ENCODE measurements at regions not wholly inside any gene's neighbourhood (a gene's known extent, or its start where the extent isn't known, plus 50 kb on each side); places are given as distances from the start of the nearest gene placed in this dataset.

DNA sequence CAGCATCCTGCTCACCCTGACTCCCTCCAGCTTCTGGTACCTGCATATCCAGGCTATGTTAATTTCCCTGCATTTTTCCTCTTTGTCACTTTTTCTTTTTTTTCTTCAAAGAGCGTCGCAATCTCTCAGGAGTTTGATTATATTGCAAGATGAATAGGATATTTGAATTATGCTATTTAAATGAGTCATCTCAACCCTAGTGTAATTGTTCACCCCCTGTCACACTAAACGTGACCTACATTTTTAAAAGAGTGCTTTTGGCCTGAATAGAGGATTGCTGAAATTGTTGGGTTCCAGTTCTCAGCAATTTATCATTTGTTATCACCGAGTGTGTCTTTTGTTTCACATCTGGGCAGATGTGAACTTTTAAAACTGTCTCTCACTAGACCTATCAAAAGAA is 294.7 kb downstream of the SOX2 start:
- Histone ChIP-seq H3K27me3 (no peaks in the 10 kb centered on the region), H3K4me3 (no peak overlapping the region), H3K9me3 (no peaks in the 10 kb centered on the region), H3K27ac (no peak overlapping the region), H3K4me1 (no peaks in the 10 kb centered on the region), H3K36me3 (replicated peaks in 1 of 2; ENCODE audit: insufficient read depth in 1 of 2, low read depth in 2 of 2) (no peaks in the 10 kb centered on the region)
- TF ChIP-seq POLR2A (IDR thresholded peaks at IDR 0.05) = no peak
- TF ChIP-seq, protein P1, sequence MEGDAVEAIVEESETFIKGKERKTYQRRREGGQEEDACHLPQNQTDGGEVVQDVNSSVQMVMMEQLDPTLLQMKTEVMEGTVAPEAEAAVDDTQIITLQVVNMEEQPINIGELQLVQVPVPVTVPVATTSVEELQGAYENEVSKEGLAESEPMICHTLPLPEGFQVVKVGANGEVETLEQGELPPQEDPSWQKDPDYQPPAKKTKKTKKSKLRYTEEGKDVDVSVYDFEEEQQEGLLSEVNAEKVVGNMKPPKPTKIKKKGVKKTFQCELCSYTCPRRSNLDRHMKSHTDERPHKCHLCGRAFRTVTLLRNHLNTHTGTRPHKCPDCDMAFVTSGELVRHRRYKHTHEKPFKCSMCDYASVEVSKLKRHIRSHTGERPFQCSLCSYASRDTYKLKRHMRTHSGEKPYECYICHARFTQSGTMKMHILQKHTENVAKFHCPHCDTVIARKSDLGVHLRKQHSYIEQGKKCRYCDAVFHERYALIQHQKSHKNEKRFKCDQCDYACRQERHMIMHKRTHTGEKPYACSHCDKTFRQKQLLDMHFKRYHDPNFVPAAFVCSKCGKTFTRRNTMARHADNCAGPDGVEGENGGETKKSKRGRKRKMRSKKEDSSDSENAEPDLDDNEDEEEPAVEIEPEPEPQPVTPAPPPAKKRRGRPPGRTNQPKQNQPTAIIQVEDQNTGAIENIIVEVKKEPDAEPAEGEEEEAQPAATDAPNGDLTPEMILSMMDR (IDR thresholded peaks at IDR 0.05) = no peak
- intact Hi-C loops (cut with DNase I) = no loop called here
- 40 to 46% methylated on average over 4 of the region's 4 CpGs for WGBS, 2 donors
- ATAC-seq (no peak), DNase-seq (no peak)

DNA sequence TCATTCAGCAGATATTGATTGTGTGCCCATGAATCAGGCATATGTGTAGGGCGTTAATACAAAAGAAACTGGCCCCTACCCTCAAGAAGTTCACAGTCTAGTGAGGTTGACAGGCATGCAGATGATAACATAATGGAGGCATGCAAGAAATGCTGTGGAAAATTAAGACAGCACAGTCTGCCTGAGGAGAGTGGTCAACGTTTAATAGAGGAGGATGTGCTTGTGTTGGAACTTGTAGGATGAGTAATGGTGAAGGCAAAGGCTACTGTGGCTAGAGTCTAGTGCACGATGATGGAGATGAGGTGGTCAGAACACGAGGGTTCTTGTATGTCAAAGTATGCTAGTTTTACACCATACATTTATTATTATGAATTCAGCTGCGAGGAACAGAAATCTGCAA is 295.7 kb downstream of the SOX2 start:
- no peaks in the 10 kb centered on the region for H3K4me1 ChIP-seq
- intact Hi-C loops (cut with DNase I) = no loop called here
- no peaks in the 10 kb centered on the region for H3K27me3 ChIP-seq
- H3K9me3 ChIP-seq = no peaks in the 10 kb centered on the region
- no peak overlapping the region for H3K27ac ChIP-seq
- ATAC-seq = no peak
- H3K36me3 ChIP-seq (replicated peaks in 1 of 2; ENCODE audit: insufficient read depth in 1 of 2, low read depth in 2 of 2) = no peaks in the 10 kb centered on the region
- WGBS, 2 donors = 63 to 67% methylated on average over 5 of the region's 5 CpGs
- no peak for TF ChIP-seq POLR2A (IDR thresholded peaks at IDR 0.05)
- TF ChIP-seq, protein P1 (IDR thresholded peaks at IDR 0.05) = no peak
- no peak overlapping the region for H3K4me3 ChIP-seq
- no peak for DNase-seq

DNA sequence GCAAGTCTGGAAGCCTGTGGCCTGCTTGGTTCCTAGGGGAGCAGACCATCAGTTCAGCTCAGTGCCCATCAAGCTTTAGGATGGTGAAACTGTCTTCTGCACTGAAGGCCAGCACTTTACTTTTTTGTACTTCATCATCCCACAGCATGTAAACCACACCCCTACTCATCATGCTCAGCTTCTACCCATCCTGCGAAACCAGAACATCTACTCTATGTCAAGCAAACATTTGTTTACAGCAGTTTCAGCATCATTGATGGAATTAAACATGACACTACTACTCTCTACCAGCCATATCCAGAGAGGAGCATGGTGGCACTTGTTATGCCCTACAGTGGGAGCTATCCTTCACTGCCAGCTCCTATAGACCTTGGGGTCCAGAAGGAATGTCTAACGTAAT is 306.6 kb downstream of the SOX2 start:
- ATAC-seq (no peak), DNase-seq (no peak)
- H3K36me3 ChIP-seq (replicated peaks in 1 of 2; ENCODE audit: insufficient read depth in 1 of 2, low read depth in 2 of 2) = no peaks in the 10 kb centered on the region
- TF ChIP-seq, protein P1 (IDR thresholded peaks at IDR 0.05) = no peak
- H3K4me1 ChIP-seq = no peaks in the 10 kb centered on the region
- H3K27me3 ChIP-seq = no peaks in the 10 kb centered on the region
- intact Hi-C loops (cut with DNase I) = no loop called here
- WGBS, 2 donors = 69 to 81% methylated on average over 2 of the region's 2 CpGs
- H3K9me3 ChIP-seq = no peaks in the 10 kb centered on the region
- H3K27ac ChIP-seq = no peak overlapping the region
- H3K4me3 ChIP-seq = no peak overlapping the region

DNA sequence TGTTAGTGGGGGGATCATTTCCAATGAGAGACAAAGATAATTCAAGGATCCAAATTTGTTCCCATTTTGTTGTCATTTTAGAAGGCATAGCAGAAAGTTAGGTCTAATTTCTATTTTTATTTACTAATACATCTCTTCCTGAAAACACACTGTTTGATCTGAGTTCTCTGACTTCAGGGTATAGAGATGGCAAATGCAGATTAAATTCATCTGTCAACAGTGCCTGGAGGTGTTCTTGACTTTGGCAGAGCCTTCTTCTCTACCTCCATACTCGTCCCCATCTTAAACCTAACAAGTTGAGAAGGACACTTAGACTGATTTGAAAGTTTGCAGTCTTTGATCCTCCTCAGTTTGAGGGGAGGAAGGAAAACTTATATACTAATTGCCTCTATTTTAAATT is 308.2 kb downstream of the SOX2 start:
- H3K4me1 ChIP-seq = no peaks in the 10 kb centered on the region
- TF ChIP-seq POLR2A (IDR thresholded peaks at IDR 0.05) = no peak
- TF ChIP-seq, protein P1 (IDR thresholded peaks at IDR 0.05) = no peak
- WGBS, 2 donors = 29 to 48% methylated on average over 1 of the region's 1 CpG
- no peak overlapping the region for H3K4me3 ChIP-seq
- intact Hi-C loops (cut with DNase I) = no loop called here
- DNase-seq (no peak), ATAC-seq (no peak)
- no peaks in the 10 kb centered on the region for H3K36me3 ChIP-seq (replicated peaks in 1 of 2; ENCODE audit: insufficient read depth in 1 of 2, low read depth in 2 of 2)
- no peaks in the 10 kb centered on the region for H3K9me3 ChIP-seq
- no peaks in the 10 kb centered on the region for H3K27me3 ChIP-seq
- no peak overlapping the region for H3K27ac ChIP-seq

DNA sequence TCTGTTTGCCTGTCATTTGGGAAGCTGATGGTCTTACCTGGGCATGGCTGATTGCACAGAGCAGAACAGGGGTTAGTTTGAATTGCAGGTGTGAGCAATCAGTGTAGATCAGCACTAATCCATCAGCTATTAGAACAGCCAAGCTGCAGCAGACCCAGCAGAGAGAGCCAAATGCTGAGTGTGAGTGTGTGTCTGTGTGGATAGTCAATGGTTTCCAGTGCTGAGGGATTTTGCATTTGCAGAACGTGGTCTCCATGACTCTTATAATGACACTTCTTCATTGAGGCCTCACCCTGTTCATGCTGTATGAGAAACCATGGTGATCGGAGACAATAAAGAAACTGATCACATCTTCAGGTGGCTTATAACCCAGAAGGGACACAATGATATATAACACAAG is 312.1 kb downstream of the SOX2 start:
- intact Hi-C loops (cut with DNase I) = no loop called here
- H3K4me3 ChIP-seq = no peak overlapping the region
- H3K27me3 ChIP-seq = no peaks in the 10 kb centered on the region
- 57 to 60% methylated on average over 2 of the region's 2 CpGs for WGBS, 2 donors
- no peak for TF ChIP-seq POLR2A (IDR thresholded peaks at IDR 0.05)
- TF ChIP-seq, protein P1 (IDR thresholded peaks at IDR 0.05) = no peak
- DNase-seq = no peak
- no peak for ATAC-seq
- no peak overlapping the region for H3K27ac ChIP-seq
- no peaks in the 10 kb centered on the region for H3K9me3 ChIP-seq
- no peaks in the 10 kb centered on the region for H3K36me3 ChIP-seq (replicated peaks in 1 of 2; ENCODE audit: insufficient read depth in 1 of 2, low read depth in 2 of 2)
- H3K4me1 ChIP-seq = no peaks in the 10 kb centered on the region

All from body of pancreas (tissue), 4 donors.